GM18508 (cell line): ENCODE measurements at regions not wholly inside any gene's neighbourhood (a gene's known extent, or its start where the extent isn't known, plus 50 kb on each side); places are given as distances from the start of the nearest gene placed in this dataset.

Source experiments
- ATAC-seq: cut with Tn5 transposase; IDR thresholded peaks from one replicate; pipeline ENCODE4 v1.9.1; 2021; ENCODE audit warnings: moderate number of reproducible peaks; ENCODE audit not compliant: insufficient read depth, unreplicated experiment

- ATAC-seq: no peak
Measured at GRCh38 chr4:78722878-78723277, 53.3 kb upstream of the BMP2K start.
